Brain microvascular endothelial cell (primary cell): ENCODE measurements at regions not wholly inside any gene's neighbourhood (a gene's known extent, or its start where the extent isn't known, plus 50 kb on each side); places are given as distances from the start of the nearest gene placed in this dataset.
"Not testable (repeated sequence)": the region's sequence is repeated elsewhere in the genome, so short reads cannot be mapped to it uniquely, and the experiment has no call there.

Source experiments
- DNase-seq: peaks from one replicate; pipeline ENCODE4 v3.0.0-alpha.2; 2020
- H3K27ac ChIP-seq: fragments of 250-450 bp; sonication (Bioruptor Pico); 2 replicates; pipeline ENCODE4 v1.5.1; 2020; ENCODE audit warnings: mild to moderate bottlenecking, moderate library complexity
- H3K27me3 ChIP-seq: fragments of 250-450 bp; sonication (Bioruptor Pico); replicated peaks from 2 replicates; pipeline ENCODE4 v1.5.1; 2020; ENCODE audit warnings: mild to moderate bottlenecking
- H3K36me3 ChIP-seq: fragments of 250-450 bp; sonication (Bioruptor Pico); replicated peaks from 2 replicates; pipeline ENCODE4 v1.5.1; 2020; ENCODE audit warnings: mild to moderate bottlenecking
- H3K4me3 ChIP-seq: 2 replicates; pipeline ENCODE4 v1.5.1; 2011; ENCODE audit warnings: low read depth, mild to moderate bottlenecking, control low read depth, low read length, moderate library complexity
- CTCF ChIP-seq: IDR thresholded peaks from 2 replicates; pipeline ENCODE4 v1.5.1; 2011; ENCODE audit warnings: low read depth, mild to moderate bottlenecking, moderate library complexity, low read length, control low read depth, inconsistent platforms; ENCODE audit errors: missing control alignments
- in situ Hi-C: cut with HindIII; loops from 2 replicates; pipeline ENCODE4 v1.10.0; 2017; ENCODE audit warnings: low sequenced_read_pairs, low pct_ligation_motif_present

- Histone ChIP-seq H3K27ac (no peak overlapping the region), H3K27me3 (no peaks in the 10 kb centered on the region), H3K4me3 (no peak overlapping the region), H3K36me3 (no peaks in the 10 kb centered on the region)
- no peak for DNase-seq
- TF ChIP-seq CTCF: no peak
- in situ Hi-C loops: no loop called here
Observed at GRCh38 chr1:58200437-58200836, 346.1 kb downstream of the OMA1 start.

- DNase-seq: no peak
- no peak overlapping the region for H3K27ac ChIP-seq
- no peaks in the 10 kb centered on the region for H3K36me3 ChIP-seq
- no peak overlapping the region for H3K4me3 ChIP-seq
- no peaks in the 10 kb centered on the region for H3K27me3 ChIP-seq
- TF ChIP-seq CTCF: no peak
- in situ Hi-C loops: no loop called here
Observed at GRCh38 chr1:58197811-58198210, 348.7 kb downstream of the OMA1 start.

GRCh38 chr1:58190267-58190988 is 356.1 kb downstream of the OMA1 start:
- no peak for TF ChIP-seq CTCF
- no peak for DNase-seq

GRCh38 chr1:58189453-58189852 is 357.1 kb downstream of the OMA1 start:
- no peak overlapping the region for H3K4me3 ChIP-seq
- no peaks in the 10 kb centered on the region for H3K27me3 ChIP-seq
- DNase-seq: no peak
- H3K27ac ChIP-seq: no peak overlapping the region
- no peaks in the 10 kb centered on the region for H3K36me3 ChIP-seq
- in situ Hi-C loops: no loop called here
- TF ChIP-seq CTCF: no peak

More at GRCh38 chr1:58190267-58190988, 356.1 kb downstream of the OMA1 start:
- in situ Hi-C loops: no loop called here
- no peak overlapping the region for H3K27ac ChIP-seq
- H3K4me3 ChIP-seq: no peak overlapping the region
- no peaks in the 10 kb centered on the region for H3K27me3 ChIP-seq
- no peaks in the 10 kb centered on the region for H3K36me3 ChIP-seq

- in situ Hi-C loops: no loop called here
- H3K4me3 ChIP-seq: no peak overlapping the region
- no peaks in the 10 kb centered on the region for H3K27me3 ChIP-seq
- H3K36me3 ChIP-seq: no peaks in the 10 kb centered on the region
- DNase-seq: no peak
- H3K27ac ChIP-seq: no peak overlapping the region
- TF ChIP-seq CTCF: no peak
Observed at GRCh38 chr1:58183286-58183685, 363.2 kb downstream of the OMA1 start.

- DNase-seq: no peak
- in situ Hi-C loops: no loop called here
- TF ChIP-seq CTCF: no peak
Observed at GRCh38 chr1:58180537-58180936, 366.0 kb downstream of the OMA1 start.

GRCh38 chr1:58169160-58169559 is 377.4 kb downstream of the OMA1 start:
- H3K36me3 ChIP-seq, DNase-seq, H3K27ac ChIP-seq, H3K4me3 ChIP-seq, H3K27me3 ChIP-seq, in situ Hi-C loops: not testable (repeated sequence)

More at GRCh38 chr1:58180537-58180936, 366.0 kb downstream of the OMA1 start:
- Histone ChIP-seq H3K27me3 (no peaks in the 10 kb centered on the region), H3K36me3 (no peaks in the 10 kb centered on the region), H3K4me3 (no peak overlapping the region), H3K27ac (no peak overlapping the region)

- in situ Hi-C loops, H3K36me3 ChIP-seq, H3K27ac ChIP-seq, H3K4me3 ChIP-seq, DNase-seq, H3K27me3 ChIP-seq: not testable (repeated sequence)
Observed at GRCh38 chr1:58167131-58167530, 379.4 kb downstream of the OMA1 start.
